Body of pancreas (tissue), 4 donors: ENCODE measurements at regions not wholly inside any gene's neighbourhood (a gene's known extent, or its start where the extent isn't known, plus 50 kb on each side); places are given as distances from the start of the nearest gene placed in this dataset.

Experiments used
- ATAC-seq: fragments of 150-250 bp; one replicate; pipeline ENCODE4 v1.9.1; 2016
- DNase-seq, 4 donors: peaks; one replicate each; pipeline ENCODE4 v3.0.0-alpha.2; 2019
- H3K27ac ChIP-seq, 4 donors: fragments of 200-600 bp; sonication (generic); 1 replicate in 3 of 4; 2 replicates in 1 of 4; pipeline versions ENCODE4 v1.5.1 to v1.6.1; 2016 to 2019; ENCODE audit warnings: mild to moderate bottlenecking in 1 of 4, mixed read lengths in 1 of 4, moderate library complexity in 1 of 4
- H3K27me3 ChIP-seq, 2 donors: fragments of 200-600 bp; sonication (generic); one replicate each; pipeline ENCODE4 v1.6.0; 2016; ENCODE audit warnings: mild to moderate bottlenecking in 1 of 2
- H3K36me3 ChIP-seq, 2 donors: fragments of 200-600 bp; sonication (generic); replicated peaks in 1 of 2; 2 replicates each; pipeline ENCODE4 v1.5.1; 2016; ENCODE audit warnings: low read depth in 2 of 2; ENCODE audit not compliant: insufficient read depth in 1 of 2
- H3K4me1 ChIP-seq: fragments of 200-600 bp; sonication (generic); one replicate; pipeline ENCODE4 v1.6.0; 2016
- H3K4me3 ChIP-seq, 2 donors: fragments of 200-600 bp; sonication (generic); 1 replicate in 1 of 2; 2 replicates in 1 of 2; pipeline ENCODE4 v1.5.1; 2016 to 2019
- H3K9me3 ChIP-seq, 3 donors: fragments of 200-600 bp; sonication (generic); 1 replicate in 2 of 3; 2 replicates in 1 of 3; pipeline ENCODE4 v1.5.1; 2016
- CTCF ChIP-seq, 7 experiments: fragments of 450-650 bp in 4 of 7; fragments of 200-600 bp in 3 of 7; sonication (generic) in 3 of 7; IDR thresholded peaks; one replicate each; pipeline ENCODE4 v1.5.1; 2016 to 2019; ENCODE audit warnings: antibody characterized with exemption in 7 of 7
- POLR2A ChIP-seq, 3 donors: fragments of 450-650 bp; IDR thresholded peaks; one replicate each; pipeline ENCODE4 v1.6.1; 2016; ENCODE audit warnings: antibody characterized with exemption in 3 of 3, mild to moderate bottlenecking in 2 of 3
- WGBS, 2 donors: methylation state at CpG; one replicate each; pipeline ENCODE4 v1.1.5; 2017; 5-methylcytosine and 5-hydroxymethylcytosine counted together
- intact Hi-C: fragments of 100-400 bp; cut with DNase I; formaldehyde crosslinking; loops from one replicate; pipeline ENCODE4 v1.15.1; 2023

GRCh38 chr18:24669015-24669414 is 208.6 kb downstream of the HRH4 start:
- Histone ChIP-seq H3K27ac (no peak overlapping the region), H3K4me1 (no peaks in the 10 kb centered on the region), H3K27me3 (no peaks in the 10 kb centered on the region), H3K4me3 (no peak overlapping the region), H3K9me3 (no peaks in the 10 kb centered on the region), H3K36me3 (no peaks in the 10 kb centered on the region)
- 53 to 81% methylated on average over 2 of the region's 2 CpGs for WGBS, 2 donors
- no peak for ATAC-seq
- TF ChIP-seq CTCF (IDR thresholded peaks at IDR 0.05) (no peak), POLR2A (IDR thresholded peaks at IDR 0.05) (no peak)
- intact Hi-C loops: loop anchor here (10.0 kb wide), 1 partner anchor 64 kb away; no protein-coding TSS in a partner anchor
- no peak for DNase-seq

DNA sequence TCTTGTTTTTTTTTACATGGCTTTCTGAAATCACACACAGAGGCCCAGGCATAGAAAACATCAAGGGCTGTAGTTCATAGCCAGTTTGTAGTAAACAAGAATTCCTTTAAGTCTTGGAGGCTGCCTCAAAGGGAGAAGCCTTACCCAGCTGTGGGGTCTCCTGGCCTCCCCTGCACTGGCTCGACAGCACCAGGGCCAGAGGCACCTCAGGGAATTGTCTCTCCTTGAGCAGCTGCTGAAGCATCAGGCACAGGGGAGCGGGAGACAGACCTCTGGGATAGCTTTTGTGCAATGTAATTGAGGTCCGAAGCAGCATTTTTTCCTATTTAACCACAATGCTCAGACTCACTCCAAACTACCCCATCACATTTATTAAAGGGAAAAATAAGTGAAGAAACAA is 209.1 kb downstream of the HRH4 start:
- no peak for TF ChIP-seq CTCF (IDR thresholded peaks at IDR 0.05)
- no peak for TF ChIP-seq POLR2A (IDR thresholded peaks at IDR 0.05)
- WGBS, 2 donors: 72% methylated on average over 3 of the region's 3 CpGs
- intact Hi-C loops: loop anchor here (10.0 kb wide), 1 partner anchor 65 kb away; no protein-coding TSS in a partner anchor

DNA sequence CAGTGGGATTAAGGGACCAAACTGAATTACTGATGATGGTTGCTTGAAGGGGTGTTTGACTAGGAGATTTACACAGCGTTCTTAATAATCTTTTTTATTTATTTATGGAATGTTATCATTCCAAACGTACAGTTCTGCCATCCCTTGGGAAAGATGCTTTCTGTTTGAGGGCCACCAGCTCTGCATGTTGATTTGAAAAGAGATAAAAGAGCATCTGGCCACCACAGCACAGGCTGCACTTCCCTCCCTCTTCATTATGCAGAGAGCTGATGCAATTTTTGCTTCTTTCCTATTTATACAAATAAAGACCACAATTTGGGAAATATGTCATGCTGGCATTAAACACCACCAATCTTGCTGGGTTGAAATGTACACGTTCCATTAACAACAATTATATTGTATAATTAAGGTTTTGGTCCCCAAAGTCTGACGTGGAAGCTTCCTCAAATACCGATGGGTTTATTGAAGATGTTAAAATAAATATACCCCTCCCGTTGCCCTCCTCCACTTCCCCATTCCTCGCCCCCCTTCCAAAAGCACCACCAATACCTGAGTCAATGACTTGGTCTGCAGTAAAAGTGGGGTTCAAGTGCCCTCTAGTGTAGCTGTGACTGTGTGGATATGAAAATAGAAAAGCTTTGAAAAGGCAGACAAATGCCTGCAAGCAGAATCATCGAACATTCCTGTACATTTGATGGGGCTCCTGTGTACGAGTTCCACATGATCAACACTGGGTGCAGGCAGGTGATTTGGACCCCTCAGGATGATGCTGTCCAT is 211.9 kb downstream of the HRH4 start:
- TF ChIP-seq POLR2A (IDR thresholded peaks at IDR 0.05) (no peak), CTCF (IDR thresholded peaks at IDR 0.05) (no peak)
- Histone ChIP-seq H3K4me3 (no peak overlapping the region), H3K9me3 (no peaks in the 10 kb centered on the region), H3K27me3 (no peaks in the 10 kb centered on the region), H3K36me3 (no peaks in the 10 kb centered on the region), H3K27ac (no peak overlapping the region), H3K4me1 (no peaks in the 10 kb centered on the region)
- 28 to 38% methylated on average over 9 of the region's 9 CpGs for WGBS, 2 donors
- ATAC-seq (no peak), DNase-seq (no peak)
- intact Hi-C loops: no loop called here

More for the DNA sequence above, 209.1 kb downstream of the HRH4 start:
- no peaks in the 10 kb centered on the region for H3K9me3 ChIP-seq
- H3K27me3 ChIP-seq: no peaks in the 10 kb centered on the region
- H3K36me3 ChIP-seq: no peaks in the 10 kb centered on the region
- ATAC-seq (no peak), DNase-seq (no peak)
- no peaks in the 10 kb centered on the region for H3K4me1 ChIP-seq
- no peak overlapping the region for H3K27ac ChIP-seq
- H3K4me3 ChIP-seq: no peak overlapping the region

DNA sequence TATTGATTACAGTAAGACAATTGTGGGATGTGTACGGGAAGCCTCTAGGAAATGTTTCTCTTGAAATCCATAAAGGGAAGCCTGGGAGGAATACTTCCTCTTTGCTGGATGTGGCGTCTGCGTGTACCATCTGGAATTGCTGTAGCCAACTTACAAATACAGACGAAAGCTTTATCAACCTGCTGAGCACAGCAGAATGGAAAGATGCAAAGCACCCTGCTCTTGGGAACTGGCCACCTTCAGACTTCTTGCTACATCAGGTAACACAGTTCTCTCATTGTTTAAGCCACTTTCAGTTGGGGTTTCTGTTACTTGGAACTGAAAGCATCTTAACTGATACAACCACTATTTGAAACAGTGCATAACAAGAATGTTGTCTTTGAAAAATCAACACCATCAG is 213.8 kb downstream of the HRH4 start:
- intact Hi-C loops: no loop called here
- ATAC-seq (no peak), DNase-seq (no peak)
- TF ChIP-seq POLR2A (IDR thresholded peaks at IDR 0.05) (no peak), CTCF (IDR thresholded peaks at IDR 0.05) (no peak)
- WGBS, 2 donors: 50 to 67% methylated on average over 4 of the region's 4 CpGs
- H3K4me3 ChIP-seq: no peak overlapping the region
- H3K27me3 ChIP-seq: no peaks in the 10 kb centered on the region
- no peaks in the 10 kb centered on the region for H3K4me1 ChIP-seq
- no peak overlapping the region for H3K27ac ChIP-seq
- H3K9me3 ChIP-seq: no peaks in the 10 kb centered on the region
- H3K36me3 ChIP-seq: no peaks in the 10 kb centered on the region

- intact Hi-C loops: no loop called here
- H3K4me3 ChIP-seq: no peak overlapping the region
- H3K27ac ChIP-seq: no peak overlapping the region
- no peaks in the 10 kb centered on the region for H3K4me1 ChIP-seq
- no peaks in the 10 kb centered on the region for H3K27me3 ChIP-seq
- ATAC-seq (no peak), DNase-seq (no peak)
- WGBS, 2 donors: 40 to 49% methylated on average over 3 of the region's 3 CpGs
- H3K9me3 ChIP-seq: no peaks in the 10 kb centered on the region
- TF ChIP-seq POLR2A (IDR thresholded peaks at IDR 0.05) (no peak), CTCF (IDR thresholded peaks at IDR 0.05) (no peak)
- H3K36me3 ChIP-seq: no peaks in the 10 kb centered on the region
These were observed 214.2 kb downstream of the HRH4 start for GRCh38 chr18:24674605-24675004.
